ENCODE measurements at regions not wholly inside any gene's neighbourhood (a gene's known extent, or its start where the extent isn't known, plus 50 kb on each side); places are given as distances from the start of the nearest gene placed in this dataset.

- TF ChIP-seq REST (IDR thresholded peaks at IDR 0.05; ENCODE audit: insufficient read depth in 1 of 2, low read depth in 2 of 2, low read length in 2 of 2) (no peak), SIN3A (IDR thresholded peaks at IDR 0.05; ENCODE audit: borderline replicate concordance, insufficient read depth, low read length) (no peak), TAF1 (IDR thresholded peaks at IDR 0.05; ENCODE audit: borderline replicate concordance, insufficient read depth, low read length) (no peak)
These were observed 176.5 kb upstream of the MON1B start for GRCh38 chr16:77014441-77014840.
